Hepatocyte (in vitro differentiated cells): ENCODE measurements at regions not wholly inside any gene's neighbourhood (a gene's known extent, or its start where the extent isn't known, plus 50 kb on each side); places are given as distances from the start of the nearest gene placed in this dataset.
A peak's percentile ranks its signal among the peaks of the same experiment; 100 is the strongest.

Experiments
- DNase-seq: peaks from one replicate; pipeline ENCODE4 v3.0.0-alpha.2; 2016; ENCODE audit warnings: low spot score
- H2AFZ ChIP-seq: fragments of 200-600 bp; sonication (generic); 2 replicates; pipeline ENCODE4 v1.6.0; 2016; ENCODE audit warnings: antibody characterized with exemption, mild to moderate bottlenecking
- H3K27ac ChIP-seq: fragments of 200-600 bp; sonication (generic); 2 replicates; pipeline ENCODE4 v1.5.1; 2016; ENCODE audit warnings: mild to moderate bottlenecking
- H3K27me3 ChIP-seq: fragments of 200-600 bp; sonication (generic); 2 replicates; pipeline ENCODE4 v1.6.1; 2016
- H3K36me3 ChIP-seq: fragments of 200-600 bp; sonication (generic); replicated peaks from 2 replicates; pipeline ENCODE4 v1.5.1; 2016; ENCODE audit warnings: low read depth; ENCODE audit not compliant: insufficient read depth
- H3K4me1 ChIP-seq: fragments of 200-600 bp; sonication (generic); 2 replicates; pipeline ENCODE4 v1.5.1; 2016; ENCODE audit warnings: mild to moderate bottlenecking, moderate library complexity; ENCODE audit not compliant: insufficient read depth
- H3K4me2 ChIP-seq: fragments of 200-600 bp; sonication (generic); 2 replicates; pipeline ENCODE4 v1.6.0; 2016
- H3K4me3 ChIP-seq: fragments of 200-600 bp; sonication (generic); 2 replicates; pipeline ENCODE4 v1.5.1; 2016; ENCODE audit warnings: mild to moderate bottlenecking
- H3K79me2 ChIP-seq: fragments of 200-600 bp; sonication (generic); 2 replicates; pipeline ENCODE4 v1.6.0; 2017; ENCODE audit warnings: mild to moderate bottlenecking
- H3K9me2 ChIP-seq: fragments of 200-600 bp; sonication (generic); replicated peaks from 2 replicates; pipeline ENCODE4 v1.6.0; 2017; ENCODE audit warnings: mild to moderate bottlenecking; ENCODE audit not compliant: insufficient read depth
- H3K9me3 ChIP-seq: fragments of 200-600 bp; sonication (generic); 2 replicates; pipeline ENCODE4 v1.5.1; 2016; ENCODE audit warnings: low read depth, mild to moderate bottlenecking
- H4K20me1 ChIP-seq: fragments of 200-600 bp; sonication (generic); 2 replicates; pipeline ENCODE4 v1.6.0; 2016; ENCODE audit warnings: mild to moderate bottlenecking; ENCODE audit not compliant: insufficient read depth, poor library complexity, severe bottlenecking
- EZH2 ChIP-seq: fragments of 200-600 bp; sonication (generic); IDR thresholded peaks from 2 replicates; pipeline ENCODE4 v1.6.1; 2016; ENCODE audit warnings: antibody characterized with exemption, mild to moderate bottlenecking, borderline replicate concordance
- EZH2phosphoT487 ChIP-seq: fragments of 200-600 bp; sonication (generic); IDR thresholded peaks from one replicate; pipeline ENCODE4 v1.6.1; 2018; ENCODE audit warnings: antibody characterized with exemption, mild to moderate bottlenecking, low read depth, moderate library complexity; ENCODE audit not compliant: unreplicated experiment, severe bottlenecking
- WGBS: methylation state at CpG from one replicate; pipeline ENCODE4 v1.1.6; 2016; ENCODE audit warnings: low lambda C conversion rate; ENCODE audit errors: missing lambda C conversion rate; 5-methylcytosine and 5-hydroxymethylcytosine counted together
- TF ChIP-seq, protein P1 (sequence below): fragments of 200-600 bp; sonication (generic); IDR thresholded peaks from 2 replicates; pipeline ENCODE4 v1.5.1; 2016; ENCODE audit warnings: antibody characterized with exemption, mild to moderate bottlenecking; ENCODE audit not compliant: poor library complexity

DNA sequence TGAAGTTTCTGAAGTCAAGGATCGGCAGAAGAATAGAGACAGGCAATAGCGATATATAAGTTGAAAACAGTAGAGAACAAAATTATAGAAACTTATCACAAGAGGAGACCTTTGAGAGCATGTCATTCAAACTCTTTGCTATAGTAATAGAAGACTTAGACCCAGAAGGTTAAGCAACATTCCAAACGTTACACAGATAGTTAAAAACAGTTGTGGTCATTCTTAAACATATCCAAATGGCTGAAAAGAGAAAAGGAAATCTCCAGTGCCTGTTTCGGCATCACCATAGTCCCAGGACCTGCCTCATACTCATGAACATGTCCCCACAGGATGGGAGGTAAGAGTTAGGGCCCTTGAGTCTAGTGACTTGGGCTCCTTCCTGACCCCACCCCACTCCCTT, 258.1 kb upstream of the NOCT start:
- H4K20me1 ChIP-seq = no peaks in the 10 kb centered on the region
- no peaks in the 10 kb centered on the region for H3K27me3 ChIP-seq
- no peak for DNase-seq
- WGBS = 90% methylated on average over 4 of the region's 4 CpGs
- H3K4me3 ChIP-seq = no peak overlapping the region
- no peaks in the 10 kb centered on the region for H3K9me2 ChIP-seq
- no peak overlapping the region for H3K4me2 ChIP-seq
- no peak for TF ChIP-seq EZH2
- TF ChIP-seq, protein P1, sequence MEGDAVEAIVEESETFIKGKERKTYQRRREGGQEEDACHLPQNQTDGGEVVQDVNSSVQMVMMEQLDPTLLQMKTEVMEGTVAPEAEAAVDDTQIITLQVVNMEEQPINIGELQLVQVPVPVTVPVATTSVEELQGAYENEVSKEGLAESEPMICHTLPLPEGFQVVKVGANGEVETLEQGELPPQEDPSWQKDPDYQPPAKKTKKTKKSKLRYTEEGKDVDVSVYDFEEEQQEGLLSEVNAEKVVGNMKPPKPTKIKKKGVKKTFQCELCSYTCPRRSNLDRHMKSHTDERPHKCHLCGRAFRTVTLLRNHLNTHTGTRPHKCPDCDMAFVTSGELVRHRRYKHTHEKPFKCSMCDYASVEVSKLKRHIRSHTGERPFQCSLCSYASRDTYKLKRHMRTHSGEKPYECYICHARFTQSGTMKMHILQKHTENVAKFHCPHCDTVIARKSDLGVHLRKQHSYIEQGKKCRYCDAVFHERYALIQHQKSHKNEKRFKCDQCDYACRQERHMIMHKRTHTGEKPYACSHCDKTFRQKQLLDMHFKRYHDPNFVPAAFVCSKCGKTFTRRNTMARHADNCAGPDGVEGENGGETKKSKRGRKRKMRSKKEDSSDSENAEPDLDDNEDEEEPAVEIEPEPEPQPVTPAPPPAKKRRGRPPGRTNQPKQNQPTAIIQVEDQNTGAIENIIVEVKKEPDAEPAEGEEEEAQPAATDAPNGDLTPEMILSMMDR = no peak
- TF ChIP-seq EZH2phosphoT487 = no peak
- H3K27ac ChIP-seq = peak overlapping the region; percentile 55
- H3K79me2 ChIP-seq = no peaks in the 10 kb centered on the region
- no peaks in the 10 kb centered on the region for H3K36me3 ChIP-seq
- no peak overlapping the region for H2AFZ ChIP-seq
- no peaks in the 10 kb centered on the region for H3K4me1 ChIP-seq
- peaks cover 3% of the 10 kb centered on the region for H3K9me3 ChIP-seq

DNA sequence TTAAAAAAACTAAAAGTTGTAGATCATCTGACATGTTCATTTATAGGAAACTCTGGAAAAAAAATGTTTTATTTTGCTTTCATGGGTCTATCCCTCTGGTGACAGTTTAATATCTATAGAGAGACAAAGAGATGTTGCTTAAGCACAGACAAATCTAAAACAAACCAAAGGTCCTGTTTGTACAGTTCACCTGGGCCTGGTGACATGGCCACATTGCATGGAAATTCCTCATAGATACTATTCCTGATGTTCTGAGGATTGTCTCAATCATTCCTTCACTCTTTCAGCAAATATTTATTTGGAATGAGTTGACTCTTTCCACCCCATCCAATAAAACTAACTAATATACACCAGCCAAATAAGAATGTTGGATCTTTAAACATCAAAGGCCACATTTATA, 259.1 kb upstream of the NOCT start:
- H3K27me3 ChIP-seq = no peaks in the 10 kb centered on the region
- peak; percentile 16 for DNase-seq
- H3K4me1 ChIP-seq = no peaks in the 10 kb centered on the region
- no peak overlapping the region for H3K4me3 ChIP-seq
- no peaks in the 10 kb centered on the region for H3K9me2 ChIP-seq
- peak overlapping the region; percentile 55 for H3K27ac ChIP-seq
- no peaks in the 10 kb centered on the region for H3K79me2 ChIP-seq
- TF ChIP-seq EZH2 (no peak), EZH2phosphoT487 (no peak)
- TF ChIP-seq, protein P1 = no peak
- H3K36me3 ChIP-seq = no peaks in the 10 kb centered on the region
- no peaks in the 10 kb centered on the region for H4K20me1 ChIP-seq
- no peak overlapping the region for H2AFZ ChIP-seq
- H3K4me2 ChIP-seq = no peak overlapping the region
- H3K9me3 ChIP-seq = peaks cover 3% of the 10 kb centered on the region

DNA sequence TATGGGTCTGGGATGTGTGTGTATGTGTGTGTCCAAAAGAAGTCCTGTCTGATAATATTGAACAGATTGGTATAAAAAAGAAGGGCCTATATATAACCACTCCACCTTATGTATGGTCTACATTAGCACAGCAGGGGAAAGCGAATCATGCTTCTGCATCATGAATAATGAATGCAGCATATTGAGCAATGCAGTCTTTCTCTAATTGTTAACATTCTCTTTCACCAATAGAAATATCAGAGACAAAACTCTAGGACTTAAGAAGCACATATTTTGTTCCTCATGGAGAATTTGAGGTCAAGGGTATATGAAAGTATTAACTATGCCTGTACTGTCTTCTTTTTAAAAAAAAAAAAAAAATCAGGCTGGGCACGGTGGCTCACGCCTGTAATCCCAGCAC, 264.3 kb upstream of the NOCT start:
- H3K9me2 ChIP-seq = no peaks in the 10 kb centered on the region
- H3K9me3 ChIP-seq = peaks cover 3% of the 10 kb centered on the region
- no peak for DNase-seq
- no peak overlapping the region for H2AFZ ChIP-seq
- no peak overlapping the region for H3K27ac ChIP-seq
- no peaks in the 10 kb centered on the region for H3K27me3 ChIP-seq
- no peaks in the 10 kb centered on the region for H4K20me1 ChIP-seq
- H3K79me2 ChIP-seq = no peaks in the 10 kb centered on the region
- WGBS = 100% methylated on average over 1 of the region's 3 CpGs
- H3K4me2 ChIP-seq = no peak overlapping the region
- H3K4me1 ChIP-seq = no peaks in the 10 kb centered on the region
- no peaks in the 10 kb centered on the region for H3K36me3 ChIP-seq
- no peak overlapping the region for H3K4me3 ChIP-seq
- TF ChIP-seq EZH2phosphoT487 (no peak), EZH2 (no peak)
- TF ChIP-seq, protein P1 = no peak

DNA sequence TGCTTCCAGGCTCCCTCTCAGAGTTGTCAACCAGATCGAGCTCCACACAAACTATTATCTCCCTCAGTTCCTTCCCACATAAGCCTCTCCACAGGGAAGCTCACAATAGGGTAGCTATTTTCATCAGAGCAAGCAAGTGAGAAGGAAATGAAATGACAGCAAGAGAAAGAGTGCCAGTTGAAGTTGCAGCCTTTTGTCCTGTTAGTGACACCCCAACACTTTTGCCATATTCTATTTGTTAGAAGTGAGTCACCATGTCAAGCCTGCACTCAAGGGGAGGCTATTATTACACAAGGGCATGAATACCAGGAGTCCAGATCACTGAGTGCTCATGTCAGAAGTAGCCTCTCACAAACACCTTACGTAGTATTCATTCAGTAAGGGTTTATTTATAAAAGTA, 266.3 kb upstream of the NOCT start:
- no peaks in the 10 kb centered on the region for H4K20me1 ChIP-seq
- no peak overlapping the region for H2AFZ ChIP-seq
- TF ChIP-seq EZH2phosphoT487 (no peak), EZH2 (no peak)
- TF ChIP-seq, protein P1 = no peak
- H3K4me3 ChIP-seq = no peak overlapping the region
- no peaks in the 10 kb centered on the region for H3K9me2 ChIP-seq
- no peaks in the 10 kb centered on the region for H3K79me2 ChIP-seq
- peaks cover 3% of the 10 kb centered on the region for H3K9me3 ChIP-seq
- H3K4me2 ChIP-seq = no peak overlapping the region
- no peak overlapping the region for H3K27ac ChIP-seq
- H3K27me3 ChIP-seq = no peaks in the 10 kb centered on the region
- H3K4me1 ChIP-seq = no peaks in the 10 kb centered on the region
- no peaks in the 10 kb centered on the region for H3K36me3 ChIP-seq
- WGBS = 78% methylated on average over 2 of the region's 2 CpGs
- DNase-seq = no peak
